Fibroblast of mammary gland (primary cell): ENCODE measurements at regions not wholly inside any gene's neighbourhood (a gene's known extent, or its start where the extent isn't known, plus 50 kb on each side); places are given as distances from the start of the nearest gene placed in this dataset.
"Not testable (repeated sequence)": the region's sequence is repeated elsewhere in the genome, so short reads cannot be mapped to it uniquely, and the experiment has no call there.

Experiments
- DNase-seq: peaks from one replicate; pipeline ENCODE4 v3.0.0-alpha.2; 2010; ENCODE audit warnings: low read depth
- H3K4me3 ChIP-seq: 2 replicates; pipeline ENCODE4 v1.5.1; 2011; ENCODE audit warnings: low read depth, mild to moderate bottlenecking, low read length, moderate library complexity; ENCODE audit not compliant: control insufficient read depth
- CTCF ChIP-seq: conservative IDR thresholded peaks from 2 replicates; pipeline ENCODE4 v1.5.1; 2011; ENCODE audit warnings: low read depth, low read length, inconsistent platforms; ENCODE audit not compliant: control insufficient read depth, insufficient read depth

GRCh38 chr1:168405906-168406549 is 125.4 kb downstream of the TBX19 start:
- TF ChIP-seq CTCF: no peak
- DNase-seq: no peak
- H3K4me3 ChIP-seq: no peak overlapping the region

- no peak overlapping the region for H3K4me3 ChIP-seq
- no peak for DNase-seq
- TF ChIP-seq CTCF: no peak
These were observed 122.5 kb downstream of the TBX19 start for GRCh38 chr1:168403140-168403539.

- DNase-seq, H3K4me3 ChIP-seq: not testable (repeated sequence)
These were observed 121.8 kb downstream of the TBX19 start for GRCh38 chr1:168402466-168402865.

GRCh38 chr1:168401341-168401740 is 120.7 kb downstream of the TBX19 start:
- TF ChIP-seq CTCF: no peak
- no peak for DNase-seq
- H3K4me3 ChIP-seq: no peak overlapping the region

GRCh38 chr1:168400139-168400538 is 119.5 kb downstream of the TBX19 start:
- H3K4me3 ChIP-seq: no peak overlapping the region
- DNase-seq: no peak
- no peak for TF ChIP-seq CTCF

- H3K4me3 ChIP-seq: no peak overlapping the region
- no peak for DNase-seq
- TF ChIP-seq CTCF: no peak
These were observed 117.1 kb downstream of the TBX19 start for GRCh38 chr1:168397806-168398205.

GRCh38 chr1:168396940-168397684 is 116.4 kb downstream of the TBX19 start:
- H3K4me3 ChIP-seq: no peak overlapping the region
- TF ChIP-seq CTCF: no peak
- DNase-seq: no peak
